ENCODE measurements at regions not wholly inside any gene's neighbourhood (a gene's known extent, or its start where the extent isn't known, plus 50 kb on each side); places are given as distances from the start of the nearest gene placed in this dataset.
A peak's percentile ranks its signal among the peaks of the same experiment; 100 is the strongest.

GRCh38 chr7:32816409-32816948 lies 75.1 kb downstream of the KBTBD2 start:
- TF ChIP-seq GATA2 (IDR thresholded peaks at IDR 0.05; ENCODE audit: low read depth, low read length) (peak; percentile 94), GATA3 (IDR thresholded peaks at IDR 0.05; ENCODE audit: low read depth, low read length) (peak; percentile 94)

- TF ChIP-seq GATA3 (IDR thresholded peaks at IDR 0.05; ENCODE audit: low read depth, low read length): no peak
- TF ChIP-seq GATA2 (IDR thresholded peaks at IDR 0.05; ENCODE audit: low read depth, low read length): no peak
Observed at GRCh38 chr7:32809871-32810270, 81.7 kb downstream of the KBTBD2 start.

GRCh38 chr7:32809347-32809746 lies 82.2 kb downstream of the KBTBD2 start:
- TF ChIP-seq GATA3 (IDR thresholded peaks at IDR 0.05; ENCODE audit: low read depth, low read length): no peak
- no peak for TF ChIP-seq GATA2 (IDR thresholded peaks at IDR 0.05; ENCODE audit: low read depth, low read length)

GRCh38 chr7:32803406-32804141 lies 88.0 kb downstream of the KBTBD2 start:
- TF ChIP-seq GATA3 (IDR thresholded peaks at IDR 0.05; ENCODE audit: low read depth, low read length): no peak
- no peak for TF ChIP-seq GATA2 (IDR thresholded peaks at IDR 0.05; ENCODE audit: low read depth, low read length)

GRCh38 chr7:32802305-32802910 lies 89.2 kb downstream of the KBTBD2 start:
- TF ChIP-seq GATA2 (IDR thresholded peaks at IDR 0.05; ENCODE audit: low read depth, low read length) (no peak), GATA3 (IDR thresholded peaks at IDR 0.05; ENCODE audit: low read depth, low read length) (no peak)

- TF ChIP-seq GATA2 (IDR thresholded peaks at IDR 0.05; ENCODE audit: low read depth, low read length): no peak
Observed at GRCh38 chr7:32779167-32779566, 112.4 kb downstream of the KBTBD2 start.

GRCh38 chr7:32774541-32774951 lies 117.0 kb downstream of the KBTBD2 start:
- TF ChIP-seq GATA2 (IDR thresholded peaks at IDR 0.05; ENCODE audit: low read depth, low read length): no peak
- TF ChIP-seq GATA3 (IDR thresholded peaks at IDR 0.05; ENCODE audit: low read depth, low read length): no peak

GRCh38 chr7:32765185-32765584 lies 126.4 kb downstream of the KBTBD2 start:
- TF ChIP-seq GATA2 (IDR thresholded peaks at IDR 0.05; ENCODE audit: low read depth, low read length) (no peak), GATA3 (IDR thresholded peaks at IDR 0.05; ENCODE audit: low read depth, low read length) (no peak)

GRCh38 chr7:32762925-32763293 lies 128.7 kb downstream of the KBTBD2 start:
- TF ChIP-seq GATA2 (IDR thresholded peaks at IDR 0.05; ENCODE audit: low read depth, low read length): no peak
- no peak for TF ChIP-seq GATA3 (IDR thresholded peaks at IDR 0.05; ENCODE audit: low read depth, low read length)

GRCh38 chr7:32761451-32762205 lies 129.9 kb downstream of the KBTBD2 start:
- TF ChIP-seq GATA3 (IDR thresholded peaks at IDR 0.05; ENCODE audit: low read depth, low read length): no peak
- no peak for TF ChIP-seq GATA2 (IDR thresholded peaks at IDR 0.05; ENCODE audit: low read depth, low read length)

GRCh38 chr7:32694182-32694581 lies 197.4 kb downstream of the KBTBD2 start:
- no peak for TF ChIP-seq GATA2 (IDR thresholded peaks at IDR 0.05; ENCODE audit: low read depth, low read length)
- no peak for TF ChIP-seq GATA3 (IDR thresholded peaks at IDR 0.05; ENCODE audit: low read depth, low read length)

GRCh38 chr7:32681174-32681518 lies 185.9 kb downstream of the AVL9 start:
- TF ChIP-seq GATA3 (IDR thresholded peaks at IDR 0.05; ENCODE audit: low read depth, low read length) (no peak), GATA2 (IDR thresholded peaks at IDR 0.05; ENCODE audit: low read depth, low read length) (no peak)

GRCh38 chr7:32680259-32681173 lies 185.2 kb downstream of the AVL9 start:
- TF ChIP-seq GATA2 (IDR thresholded peaks at IDR 0.05; ENCODE audit: low read depth, low read length): no peak
- TF ChIP-seq GATA3 (IDR thresholded peaks at IDR 0.05; ENCODE audit: low read depth, low read length): no peak

- TF ChIP-seq GATA3 (IDR thresholded peaks at IDR 0.05; ENCODE audit: low read depth, low read length): no peak
- TF ChIP-seq GATA2 (IDR thresholded peaks at IDR 0.05; ENCODE audit: low read depth, low read length): no peak
Observed at GRCh38 chr7:32679192-32679591, 183.9 kb downstream of the AVL9 start.
